BLaER1 treated with 17β-estradiol and CSF1 and Interleukin-3, amounts not matched to agents 10 nM and 100 nM (cell line): ENCODE measurements at regions not wholly inside any gene's neighbourhood (a gene's known extent, or its start where the extent isn't known, plus 50 kb on each side); places are given as distances from the start of the nearest gene placed in this dataset.

Source experiments
- H3K27ac ChIP-seq, 11 experiments: shearing (Covaris generic); formaldehyde crosslinking; 2 replicates each; pipeline ENCODE4 v1.8.1; 2022
- H3K27me3 ChIP-seq, 11 experiments: shearing (Covaris generic); formaldehyde crosslinking; 2 replicates each; pipeline ENCODE4 v1.8.1; 2022
- H3K36me3 ChIP-seq, 11 experiments: shearing (Covaris generic); formaldehyde crosslinking; 2 replicates each; pipeline ENCODE4 v1.8.1; 2022
- H3K4me1 ChIP-seq, 10 experiments: shearing (Covaris generic); formaldehyde crosslinking; 2 replicates each; pipeline ENCODE4 v1.8.1; 2022
- H3K4me2 ChIP-seq, 11 experiments: shearing (Covaris generic); formaldehyde crosslinking; 2 replicates each; pipeline ENCODE4 v1.8.1; 2022
- H3K4me3 ChIP-seq, 10 experiments: shearing (Covaris generic); formaldehyde crosslinking; 2 replicates each; pipeline ENCODE4 v1.8.1; 2022
- H3K9ac ChIP-seq, 11 experiments: shearing (Covaris generic); formaldehyde crosslinking; 2 replicates each; pipeline ENCODE4 v1.8.1; 2022
- H3K9me3 ChIP-seq, 11 experiments: shearing (Covaris generic); formaldehyde crosslinking; replicated peaks in 1 of 11; 2 replicates each; pipeline ENCODE4 v1.8.1; 2022
- H4K20me1 ChIP-seq, 11 experiments: shearing (Covaris generic); formaldehyde crosslinking; 2 replicates each; pipeline ENCODE4 v1.8.1; 2022
- Cebpa-rat ChIP-seq, 11 experiments: shearing (Covaris generic); IDR thresholded peaks; 2 replicates each; pipeline ENCODE4 v1.8.1; 2022

GRCh38 chrX:85504381-85504780 lies 124.9 kb upstream of the POF1B start:
- no peaks in the 10 kb centered on the region for H3K4me1 ChIP-seq
- TF ChIP-seq Cebpa-rat (IDR thresholded peaks at IDR 0.05): no peak
- no peaks in the 10 kb centered on the region for H3K36me3 ChIP-seq
- H3K27me3 ChIP-seq: peaks cover 77 to 98% (median 95%) of the 10 kb centered on the region in 11 experiments
- no peak overlapping the region for H3K9ac ChIP-seq
- no peaks in the 10 kb centered on the region for H3K9me3 ChIP-seq
- no peaks in the 10 kb centered on the region for H4K20me1 ChIP-seq
- no peak overlapping the region for H3K27ac ChIP-seq
- H3K4me3 ChIP-seq: no peak overlapping the region
- H3K4me2 ChIP-seq: no peak overlapping the region

GRCh38 chrX:85503258-85504158 lies 124.0 kb upstream of the POF1B start:
- no peak overlapping the region for H3K4me2 ChIP-seq

GRCh38 chrX:85501349-85501748 lies 121.9 kb upstream of the POF1B start:
- H3K4me1 ChIP-seq: no peaks in the 10 kb centered on the region
- H3K9me3 ChIP-seq: no peaks in the 10 kb centered on the region
- no peak overlapping the region for H3K4me2 ChIP-seq
- H3K36me3 ChIP-seq: no peaks in the 10 kb centered on the region
- no peak overlapping the region for H3K9ac ChIP-seq
- no peaks in the 10 kb centered on the region for H4K20me1 ChIP-seq
- no peak for TF ChIP-seq Cebpa-rat (IDR thresholded peaks at IDR 0.05)
- no peak overlapping the region for H3K4me3 ChIP-seq
- H3K27me3 ChIP-seq: peaks cover 74 to 100% (median 94%) of the 10 kb centered on the region in 11 experiments
- no peak overlapping the region for H3K27ac ChIP-seq

More at GRCh38 chrX:85503258-85504158, 124.0 kb upstream of the POF1B start:
- Histone ChIP-seq H4K20me1 (no peaks in the 10 kb centered on the region), H3K9ac (no peak overlapping the region), H3K36me3 (no peaks in the 10 kb centered on the region), H3K9me3 (no peaks in the 10 kb centered on the region), H3K4me1 (no peaks in the 10 kb centered on the region), H3K4me3 (no peak overlapping the region), H3K27ac (no peak overlapping the region), H3K27me3 (peaks cover 82 to 98% (median 95%) of the 10 kb centered on the region in 11 experiments)
- TF ChIP-seq Cebpa-rat (IDR thresholded peaks at IDR 0.05): no peak

- Histone ChIP-seq H4K20me1 (no peaks in the 10 kb centered on the region), H3K9me3 (no peaks in the 10 kb centered on the region), H3K27me3 (peaks cover 72 to 99% (median 93%) of the 10 kb centered on the region in 11 experiments), H3K27ac (no peak overlapping the region), H3K9ac (no peak overlapping the region), H3K36me3 (no peaks in the 10 kb centered on the region), H3K4me1 (no peaks in the 10 kb centered on the region), H3K4me2 (no peak overlapping the region), H3K4me3 (no peak overlapping the region)
- TF ChIP-seq Cebpa-rat (IDR thresholded peaks at IDR 0.05): no peak
Measured at GRCh38 chrX:85499400-85499799, 119.9 kb upstream of the POF1B start.

- Histone ChIP-seq H3K27me3 (peaks cover 37 to 97% (median 71%) of the 10 kb centered on the region in 11 experiments; a peak in 21 of 22 replicates), H3K9ac (no peak overlapping the region), H3K4me1 (peaks cover 0 to 14% (median 0%) of the 10 kb centered on the region in 10 experiments; a peak in 2 of 20 replicates), H3K4me2 (no peak overlapping the region), H3K4me3 (no peak overlapping the region), H3K36me3 (no peaks in the 10 kb centered on the region), H3K9me3 (no peaks in the 10 kb centered on the region), H3K27ac (no peak overlapping the region), H4K20me1 (no peaks in the 10 kb centered on the region)
- no peak for TF ChIP-seq Cebpa-rat (IDR thresholded peaks at IDR 0.05)
Measured at GRCh38 chrX:85493821-85494220, 114.4 kb upstream of the POF1B start.

- no peaks in the 10 kb centered on the region for H3K4me1 ChIP-seq
- H3K27ac ChIP-seq: no peak overlapping the region
- no peak overlapping the region for H3K9ac ChIP-seq
- no peak overlapping the region for H3K4me3 ChIP-seq
- TF ChIP-seq Cebpa-rat (IDR thresholded peaks at IDR 0.05): no peak
- H3K4me2 ChIP-seq: no peak overlapping the region
- peaks cover 0 to 4% (median 0%) of the 10 kb centered on the region in 11 experiments; a peak in 1 of 22 replicates for H4K20me1 ChIP-seq
- H3K36me3 ChIP-seq: no peaks in the 10 kb centered on the region
- H3K27me3 ChIP-seq: peaks cover 44 to 99% (median 91%) of the 10 kb centered on the region in 11 experiments
- H3K9me3 ChIP-seq: no peaks in the 10 kb centered on the region
Measured at GRCh38 chrX:85454295-85454694, 74.8 kb upstream of the POF1B start.

- peaks cover 35 to 51% (median 46%) of the 10 kb centered on the region in 11 experiments for H3K9me3 ChIP-seq
- H3K4me3 ChIP-seq: no peak overlapping the region
- TF ChIP-seq Cebpa-rat (IDR thresholded peaks at IDR 0.05): no peak
- no peaks in the 10 kb centered on the region for H4K20me1 ChIP-seq
- H3K27me3 ChIP-seq: peaks cover 15 to 95% (median 74%) of the 10 kb centered on the region in 11 experiments; a peak in 20 of 22 replicates
- peaks cover 0 to 6% (median 0%) of the 10 kb centered on the region in 10 experiments; a peak in 1 of 20 replicates for H3K4me1 ChIP-seq
- H3K36me3 ChIP-seq: no peaks in the 10 kb centered on the region
- H3K9ac ChIP-seq: no peak overlapping the region
- H3K27ac ChIP-seq: no peak overlapping the region
- H3K4me2 ChIP-seq: no peak overlapping the region
Measured at GRCh38 chrX:85444613-85445012, 65.1 kb upstream of the POF1B start.
